SK-N-SH treated with all-trans-retinoic acid at 6 μM for 48 hours (cell line): ENCODE measurements at regions not wholly inside any gene's neighbourhood (a gene's known extent, or its start where the extent isn't known, plus 50 kb on each side); places are given as distances from the start of the nearest gene placed in this dataset.
A peak's percentile ranks its signal among the peaks of the same experiment; 100 is the strongest.

ENCODE experiments used
- ATAC-seq: fragments of 200-7000 bp; cut with Tn5 transposase; 3 replicates; pipeline ENCODE4 v1.9.1; 2020; ENCODE audit warnings: mild to moderate bottlenecking, moderate library complexity
- ARNTL ChIP-seq: fragments of 450-650 bp; formaldehyde crosslinking; IDR thresholded peaks from 2 replicates; pipeline ENCODE4 v1.5.0; 2020; ENCODE audit warnings: low read depth, mild to moderate bottlenecking, moderate library complexity, borderline replicate concordance
- BACH2 ChIP-seq: fragments of 250-450 bp; sonication (Bioruptor Pico); IDR thresholded peaks from 2 replicates; pipeline ENCODE4 v1.9.0; 2021; ENCODE audit warnings: mild to moderate bottlenecking, borderline replicate concordance
- CSDC2 ChIP-seq: fragments of 250-450 bp; sonication (Bioruptor Pico); IDR thresholded peaks from 2 replicates; pipeline ENCODE4 v1.5.0; 2020; ENCODE audit warnings: mild to moderate bottlenecking, moderate library complexity
- ESRRG ChIP-seq: fragments of 250-450 bp; sonication (Bioruptor Pico); IDR thresholded peaks from 2 replicates; pipeline ENCODE4 v1.6.1; 2021; ENCODE audit warnings: mild to moderate bottlenecking
- GLIS3 ChIP-seq: fragments of 250-450 bp; sonication (Bioruptor Pico); IDR thresholded peaks from 2 replicates; pipeline ENCODE4 v1.5.0; 2020; ENCODE audit warnings: mild to moderate bottlenecking, moderate library complexity
- ISL1 ChIP-seq: fragments of 250-450 bp; sonication (Bioruptor Pico); IDR thresholded peaks from 2 replicates; pipeline ENCODE4 v2.1.2; 2022; ENCODE audit warnings: mild to moderate bottlenecking, moderate library complexity
- OSR1 ChIP-seq: fragments of 250-450 bp; sonication (Bioruptor Pico); IDR thresholded peaks from 2 replicates; pipeline ENCODE4 v1.8.0; 2022; ENCODE audit warnings: moderate library complexity, mild to moderate bottlenecking, inconsistent platforms
- POU6F1 ChIP-seq: fragments of 250-450 bp; sonication (Bioruptor Pico); IDR thresholded peaks from 2 replicates; pipeline ENCODE4 v1.8.0; 2021; ENCODE audit warnings: low read depth, mild to moderate bottlenecking, moderate library complexity, borderline replicate concordance
- PPARA ChIP-seq: fragments of 250-450 bp; sonication (Bioruptor Pico); IDR thresholded peaks from 2 replicates; pipeline ENCODE4 v1.5.0; 2020; ENCODE audit warnings: mild to moderate bottlenecking, borderline replicate concordance
- RARB ChIP-seq: fragments of 250-450 bp; sonication (Bioruptor Pico); IDR thresholded peaks from 2 replicates; pipeline ENCODE4 v1.8.0; 2021; ENCODE audit warnings: mild to moderate bottlenecking, moderate library complexity
- SNAI2 ChIP-seq: fragments of 250-450 bp; sonication (Bioruptor Pico); IDR thresholded peaks from 2 replicates; pipeline ENCODE4 v1.5.0; 2020; ENCODE audit warnings: mild to moderate bottlenecking, moderate library complexity
- TCF4 ChIP-seq: fragments of 250-450 bp; sonication (Bioruptor Pico); IDR thresholded peaks from 2 replicates; pipeline ENCODE4 v1.8.0; 2021; ENCODE audit warnings: mild to moderate bottlenecking, moderate library complexity, borderline replicate concordance
- TOX ChIP-seq: fragments of 250-450 bp; sonication (Bioruptor Pico); IDR thresholded peaks from 2 replicates; pipeline ENCODE4 v1.8.0; 2021; ENCODE audit warnings: mild to moderate bottlenecking, moderate library complexity, borderline replicate concordance
- TSHZ2 ChIP-seq: fragments of 250-450 bp; sonication (Bioruptor Pico); IDR thresholded peaks from 2 replicates; pipeline ENCODE4 v1.5.0; 2020; ENCODE audit warnings: mild to moderate bottlenecking, moderate library complexity
- ZC3H10 ChIP-seq: fragments of 250-450 bp; sonication (Bioruptor Pico); IDR thresholded peaks from 2 replicates; pipeline ENCODE4 v1.5.1; 2021; ENCODE audit warnings: mild to moderate bottlenecking, moderate library complexity
- ZFP3 ChIP-seq: fragments of 250-450 bp; sonication (Bioruptor Pico); IDR thresholded peaks from 2 replicates; pipeline ENCODE4 v1.5.0; 2020; ENCODE audit warnings: mild to moderate bottlenecking, moderate library complexity
- ZFP30 ChIP-seq: fragments of 450-650 bp; formaldehyde crosslinking; IDR thresholded peaks from 2 replicates; pipeline ENCODE4 v1.5.0; 2022; ENCODE audit warnings: mild to moderate bottlenecking, moderate library complexity
- ZNF565 ChIP-seq: fragments of 450-650 bp; formaldehyde crosslinking; conservative IDR thresholded peaks from 2 replicates; pipeline ENCODE4 v1.5.0; 2020; ENCODE audit warnings: low read depth, mild to moderate bottlenecking, moderate library complexity
- ZNF70 ChIP-seq: fragments of 450-650 bp; formaldehyde crosslinking; IDR thresholded peaks from 2 replicates; pipeline ENCODE4 v1.5.0; 2020; ENCODE audit warnings: mild to moderate bottlenecking, moderate library complexity
- ZNF8 ChIP-seq: fragments of 450-650 bp; formaldehyde crosslinking; IDR thresholded peaks from 2 replicates; pipeline ENCODE4 v1.5.0; 2020; ENCODE audit warnings: mild to moderate bottlenecking, moderate library complexity
- TF ChIP-seq, protein P1 (sequence below): fragments of 250-450 bp; sonication (Bioruptor Pico); IDR thresholded peaks from 2 replicates; pipeline ENCODE4 v1.8.0; 2020; ENCODE audit warnings: mild to moderate bottlenecking, moderate library complexity, borderline replicate concordance
- TF ChIP-seq, protein P2 (sequence below): fragments of 250-450 bp; sonication (Bioruptor Pico); IDR thresholded peaks from 2 replicates; pipeline ENCODE4 v1.5.1; 2020; ENCODE audit warnings: low read depth, mild to moderate bottlenecking, moderate library complexity
- TF ChIP-seq, protein P3 (sequence below): fragments of 250-450 bp; sonication (Bioruptor Pico); IDR thresholded peaks from 2 replicates; pipeline ENCODE4 v1.5.1; 2021; ENCODE audit warnings: mild to moderate bottlenecking, moderate library complexity

DNA sequence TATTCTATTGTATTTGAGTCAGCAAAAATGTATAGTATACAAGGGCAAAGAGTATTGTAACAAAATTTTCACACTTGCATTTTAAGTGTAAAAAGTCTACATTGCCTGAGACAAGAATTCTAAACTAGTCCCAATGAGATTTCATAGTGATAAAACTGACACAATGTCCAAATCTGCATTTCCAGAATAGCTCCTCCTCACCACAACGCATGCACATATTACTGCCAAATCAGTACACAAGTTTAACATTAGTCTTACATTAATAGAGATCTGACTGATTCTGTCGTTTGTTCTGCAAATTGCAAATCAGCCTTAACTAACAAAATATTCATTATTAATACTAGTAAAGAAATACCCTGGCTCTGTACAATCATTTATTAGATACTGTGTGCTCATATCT lies 222.2 kb upstream of the NEIL3 start:
- no peak for ATAC-seq
- TF ChIP-seq OSR1 (no peak), RARB (no peak), TCF4 (CRISPR knock-in tag) (no peak), ZFP3 (no peak), GLIS3 (no peak), TOX (no peak), ZNF70 (no peak), ESRRG (CRISPR knock-in tag) (no peak), TSHZ2 (no peak), ZFP30 (CRISPR knock-in tag) (no peak), SNAI2 (CRISPR knock-in tag) (no peak), POU6F1 (CRISPR knock-in tag) (no peak), PPARA (CRISPR knock-in tag) (no peak), ISL1 (CRISPR knock-in tag) (no peak), ZC3H10 (CRISPR knock-in tag) (no peak), CSDC2 (CRISPR knock-in tag) (no peak), ZNF8 (CRISPR knock-in tag) (no peak)
- TF ChIP-seq, protein P1, sequence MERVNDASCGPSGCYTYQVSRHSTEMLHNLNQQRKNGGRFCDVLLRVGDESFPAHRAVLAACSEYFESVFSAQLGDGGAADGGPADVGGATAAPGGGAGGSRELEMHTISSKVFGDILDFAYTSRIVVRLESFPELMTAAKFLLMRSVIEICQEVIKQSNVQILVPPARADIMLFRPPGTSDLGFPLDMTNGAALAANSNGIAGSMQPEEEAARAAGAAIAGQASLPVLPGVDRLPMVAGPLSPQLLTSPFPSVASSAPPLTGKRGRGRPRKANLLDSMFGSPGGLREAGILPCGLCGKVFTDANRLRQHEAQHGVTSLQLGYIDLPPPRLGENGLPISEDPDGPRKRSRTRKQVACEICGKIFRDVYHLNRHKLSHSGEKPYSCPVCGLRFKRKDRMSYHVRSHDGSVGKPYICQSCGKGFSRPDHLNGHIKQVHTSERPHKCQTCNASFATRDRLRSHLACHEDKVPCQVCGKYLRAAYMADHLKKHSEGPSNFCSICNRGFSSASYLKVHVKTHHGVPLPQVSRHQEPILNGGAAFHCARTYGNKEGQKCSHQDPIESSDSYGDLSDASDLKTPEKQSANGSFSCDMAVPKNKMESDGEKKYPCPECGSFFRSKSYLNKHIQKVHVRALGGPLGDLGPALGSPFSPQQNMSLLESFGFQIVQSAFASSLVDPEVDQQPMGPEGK (CRISPR knock-in tag) = no peak
- TF ChIP-seq, protein P2, sequence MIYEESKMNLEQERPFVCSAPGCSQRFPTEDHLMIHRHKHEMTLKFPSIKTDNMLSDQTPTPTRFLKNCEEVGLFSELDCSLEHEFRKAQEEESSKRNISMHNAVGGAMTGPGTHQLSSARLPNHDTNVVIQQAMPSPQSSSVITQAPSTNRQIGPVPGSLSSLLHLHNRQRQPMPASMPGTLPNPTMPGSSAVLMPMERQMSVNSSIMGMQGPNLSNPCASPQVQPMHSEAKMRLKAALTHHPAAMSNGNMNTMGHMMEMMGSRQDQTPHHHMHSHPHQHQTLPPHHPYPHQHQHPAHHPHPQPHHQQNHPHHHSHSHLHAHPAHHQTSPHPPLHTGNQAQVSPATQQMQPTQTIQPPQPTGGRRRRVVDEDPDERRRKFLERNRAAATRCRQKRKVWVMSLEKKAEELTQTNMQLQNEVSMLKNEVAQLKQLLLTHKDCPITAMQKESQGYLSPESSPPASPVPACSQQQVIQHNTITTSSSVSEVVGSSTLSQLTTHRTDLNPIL (CRISPR knock-in tag) = no peak

DNA sequence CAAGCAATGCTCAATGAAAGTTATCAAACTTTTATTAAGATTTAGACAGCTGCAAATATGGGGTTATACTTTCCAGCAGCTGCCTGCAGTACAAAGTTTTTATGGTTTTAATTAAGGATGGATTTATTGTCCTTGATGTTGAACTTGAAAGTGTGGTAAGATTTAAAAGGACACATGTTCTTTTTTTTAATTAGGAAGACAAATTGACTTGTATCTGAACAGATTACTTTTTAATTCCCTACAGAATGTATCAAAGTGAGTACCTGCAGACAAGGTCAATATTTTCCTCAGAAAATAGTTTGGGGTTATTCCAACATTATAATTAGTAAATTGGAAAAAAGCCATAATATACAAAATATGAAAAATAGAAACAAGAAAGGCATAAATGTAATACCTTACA lies 218.2 kb upstream of the NEIL3 start:
- ATAC-seq = no peak
- no peak for TF ChIP-seq ZC3H10 (CRISPR knock-in tag)
- TF ChIP-seq ZNF70 = no peak
- peak; percentile 71; the same call in 1 of the 2 replicates for TF ChIP-seq TSHZ2
- TF ChIP-seq ARNTL = no peak
- TF ChIP-seq ISL1 (CRISPR knock-in tag) = peak; percentile 80
- TF ChIP-seq, protein P1 (CRISPR knock-in tag) = no peak
- TF ChIP-seq ZNF565 = no peak
- no peak for TF ChIP-seq GLIS3
- no peak for TF ChIP-seq TOX
- TF ChIP-seq, protein P2 (CRISPR knock-in tag) = no peak
- no peak for TF ChIP-seq BACH2 (CRISPR knock-in tag)
- TF ChIP-seq, protein P3, sequence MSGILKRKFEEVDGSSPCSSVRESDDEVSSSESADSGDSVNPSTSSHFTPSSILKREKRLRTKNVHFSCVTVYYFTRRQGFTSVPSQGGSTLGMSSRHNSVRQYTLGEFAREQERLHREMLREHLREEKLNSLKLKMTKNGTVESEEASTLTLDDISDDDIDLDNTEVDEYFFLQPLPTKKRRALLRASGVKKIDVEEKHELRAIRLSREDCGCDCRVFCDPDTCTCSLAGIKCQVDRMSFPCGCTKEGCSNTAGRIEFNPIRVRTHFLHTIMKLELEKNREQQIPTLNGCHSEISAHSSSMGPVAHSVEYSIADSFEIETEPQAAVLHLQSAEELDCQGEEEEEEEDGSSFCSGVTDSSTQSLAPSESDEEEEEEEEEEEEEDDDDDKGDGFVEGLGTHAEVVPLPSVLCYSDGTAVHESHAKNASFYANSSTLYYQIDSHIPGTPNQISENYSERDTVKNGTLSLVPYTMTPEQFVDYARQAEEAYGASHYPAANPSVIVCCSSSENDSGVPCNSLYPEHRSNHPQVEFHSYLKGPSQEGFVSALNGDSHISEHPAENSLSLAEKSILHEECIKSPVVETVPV (CRISPR knock-in tag) = no peak
- no peak for TF ChIP-seq OSR1
- TF ChIP-seq ZFP3 = no peak
- no peak for TF ChIP-seq ZFP30 (CRISPR knock-in tag)
- no peak for TF ChIP-seq CSDC2 (CRISPR knock-in tag)
- no peak for TF ChIP-seq ZNF8 (CRISPR knock-in tag)
- no peak for TF ChIP-seq PPARA (CRISPR knock-in tag)
- no peak for TF ChIP-seq SNAI2 (CRISPR knock-in tag)
- 0 out of 2 replicates have a peak, but pooled peaks have one; percentile 26 for TF ChIP-seq TCF4 (CRISPR knock-in tag)
- TF ChIP-seq RARB = no peak
